ENCODE measurements at regions not wholly inside any gene's neighbourhood (a gene's known extent, or its start where the extent isn't known, plus 50 kb on each side); places are given as distances from the start of the nearest gene placed in this dataset.

- Histone ChIP-seq H3K4me2 (no peak overlapping the region), H3K79me2 (replicated peaks; ENCODE audit: insufficient read depth) (no peaks in the 10 kb centered on the region), H3K36me3 (ENCODE audit: insufficient read depth) (no peaks in the 10 kb centered on the region), H3K27me3 (ENCODE audit: insufficient read depth) (no peaks in the 10 kb centered on the region), H3F3A (replicated peaks; ENCODE audit: low read depth) (no peaks in the 10 kb centered on the region), H2AFZ (no peak overlapping the region), H3K9me2 (ENCODE audit: insufficient read depth) (0 out of 2 replicates have a peak, but pooled peaks cover 12% of the 10 kb centered on the region), H4K20me1 (replicated peaks; ENCODE audit: insufficient read depth) (no peaks in the 10 kb centered on the region), H3K4me1 (ENCODE audit: insufficient read depth) (no peaks in the 10 kb centered on the region), H3K27ac (ENCODE audit: low read depth) (no peak overlapping the region), H3K4me3 (no peak overlapping the region)
- ATAC-seq, result no peak
- DNase-seq (ENCODE audit: low spot score), result no peak
- Mint-ChIP-seq H3K36me3 (ENCODE audit: low read depth) (no peaks in the 10 kb centered on the region), H3K4me1 (no peaks in the 10 kb centered on the region; the same call in 2 of the 3 replicates), H3K4me3 (no peak overlapping the region), H3K27ac (no peak overlapping the region), H3K27me3 (ENCODE audit: insufficient read depth, low read depth, poor library complexity) (no peaks in the 10 kb centered on the region), H3K9me3 (no peaks in the 10 kb centered on the region; the same call in 2 of the 3 replicates)
- TF ChIP-seq CREB1 (CRISPR knock-in tag; IDR thresholded peaks at IDR 0.05; ENCODE audit: low read depth), result no peak
- no peak for TF ChIP-seq REST (IDR thresholded peaks at IDR 0.05; ENCODE audit: unreplicated experiment)
- TF ChIP-seq ZNF462 (CRISPR knock-in tag; IDR thresholded peaks at IDR 0.05), result no peak
- TF ChIP-seq CTCF (conservative IDR thresholded peaks at IDR 0.05; ENCODE audit: low read depth in 2 of 2), result no peak
- no peak for TF ChIP-seq JUNB (IDR thresholded peaks at IDR 0.05; ENCODE audit: unreplicated experiment)
- no peak for TF ChIP-seq ZNF331 (CRISPR knock-in tag; IDR thresholded peaks at IDR 0.05; ENCODE audit: low read depth)
- no peak for TF ChIP-seq STAT1 (IDR thresholded peaks at IDR 0.05; ENCODE audit: unreplicated experiment)
- TF ChIP-seq EZH2 (IDR thresholded peaks at IDR 0.05; ENCODE audit: low read depth, unreplicated experiment), result no peak
- TF ChIP-seq NANOG (IDR thresholded peaks at IDR 0.05; ENCODE audit: borderline replicate concordance), result no peak
These were observed 90.5 kb upstream of the WDR1 start for GRCh38 chr4:10207116-10207515.

Data from GM23338 (cell line).